Left lung (tissue), 4 donors: ENCODE measurements at regions not wholly inside any gene's neighbourhood (a gene's known extent, or its start where the extent isn't known, plus 50 kb on each side); places are given as distances from the start of the nearest gene placed in this dataset.
"Not testable (repeated sequence)": the region's sequence is repeated elsewhere in the genome, so short reads cannot be mapped to it uniquely, and the experiment has no call there.

ENCODE experiments used
- ATAC-seq: fragments of 200-7000 bp; cut with Tn5 transposase; one replicate; pipeline ENCODE4 v1.9.1; 2020; ENCODE audit warnings: moderate library complexity
- DNase-seq, 4 donors: peaks; one replicate each; pipeline ENCODE4 v3.0.0-alpha.2; 2013 to 2020
- H3K27ac ChIP-seq, 2 donors: fragments of 200-600 bp; sonication (generic) in 1 of 2; one replicate each; pipeline versions ENCODE4 v1.5.0 to v1.8.0; 2020 to 2021
- H3K27me3 ChIP-seq, 2 donors: fragments of 200-600 bp; sonication (generic) in 1 of 2; one replicate each; pipeline versions ENCODE4 v1.5.0 to v1.8.0; 2020 to 2021
- H3K36me3 ChIP-seq, 2 donors: fragments of 200-600 bp; sonication (generic) in 1 of 2; one replicate each; pipeline versions ENCODE4 v1.5.0 to v1.8.0; 2020 to 2021
- H3K4me1 ChIP-seq, 2 donors: fragments of 200-600 bp; one replicate each; pipeline ENCODE4 v1.8.0; 2021
- H3K4me3 ChIP-seq, 2 donors: fragments of 200-600 bp; sonication (generic) in 1 of 2; one replicate each; pipeline versions ENCODE4 v1.5.0 to v1.8.0; 2020 to 2021; ENCODE audit warnings: mild to moderate bottlenecking in 1 of 2
- H3K9me3 ChIP-seq, 2 donors: fragments of 200-600 bp; sonication (generic) in 1 of 2; one replicate each; pipeline versions ENCODE4 v1.5.0 to v1.8.0; 2020 to 2021
- intact Hi-C, 2 donors: fragments of 100-400 bp; cut with DNase I; formaldehyde crosslinking; loops; one replicate each; pipeline versions ENCODE4 v1.11.2 to v1.14.2; 2022
- TF ChIP-seq, protein P1 (sequence below), 2 donors: fragments of 200-600 bp; sonication (generic) in 1 of 2; IDR thresholded peaks; one replicate each; pipeline versions ENCODE4 v1.5.0 to v1.8.0; 2021; ENCODE audit warnings: antibody characterized with exemption in 2 of 2
- donor health status: DM: no; HTN: yes; CAD: no.
- donor health status: DM: no; HTN: no; CAD: no.

DNA sequence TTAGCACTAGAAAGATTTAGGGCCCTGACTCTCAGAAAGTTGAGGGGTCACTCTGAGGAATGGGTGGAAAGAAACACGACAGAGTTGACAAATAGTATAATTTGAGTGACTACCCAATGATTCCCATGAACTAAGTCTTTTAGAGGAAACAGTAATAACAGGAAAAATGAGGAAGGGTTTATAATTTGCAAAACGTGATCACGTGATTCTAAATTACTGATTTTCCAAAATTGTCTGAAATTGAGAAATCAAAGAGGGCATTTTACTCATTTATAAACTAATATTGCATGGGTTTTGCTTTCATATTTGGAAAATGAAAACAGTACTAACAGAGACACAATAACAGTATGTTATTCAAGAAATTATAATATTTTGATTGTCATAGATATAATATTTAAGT is 1335.7 kb downstream of the PLA2G4A start:
- TF ChIP-seq, protein P1, sequence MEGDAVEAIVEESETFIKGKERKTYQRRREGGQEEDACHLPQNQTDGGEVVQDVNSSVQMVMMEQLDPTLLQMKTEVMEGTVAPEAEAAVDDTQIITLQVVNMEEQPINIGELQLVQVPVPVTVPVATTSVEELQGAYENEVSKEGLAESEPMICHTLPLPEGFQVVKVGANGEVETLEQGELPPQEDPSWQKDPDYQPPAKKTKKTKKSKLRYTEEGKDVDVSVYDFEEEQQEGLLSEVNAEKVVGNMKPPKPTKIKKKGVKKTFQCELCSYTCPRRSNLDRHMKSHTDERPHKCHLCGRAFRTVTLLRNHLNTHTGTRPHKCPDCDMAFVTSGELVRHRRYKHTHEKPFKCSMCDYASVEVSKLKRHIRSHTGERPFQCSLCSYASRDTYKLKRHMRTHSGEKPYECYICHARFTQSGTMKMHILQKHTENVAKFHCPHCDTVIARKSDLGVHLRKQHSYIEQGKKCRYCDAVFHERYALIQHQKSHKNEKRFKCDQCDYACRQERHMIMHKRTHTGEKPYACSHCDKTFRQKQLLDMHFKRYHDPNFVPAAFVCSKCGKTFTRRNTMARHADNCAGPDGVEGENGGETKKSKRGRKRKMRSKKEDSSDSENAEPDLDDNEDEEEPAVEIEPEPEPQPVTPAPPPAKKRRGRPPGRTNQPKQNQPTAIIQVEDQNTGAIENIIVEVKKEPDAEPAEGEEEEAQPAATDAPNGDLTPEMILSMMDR (IDR thresholded peaks at IDR 0.05) = no peak
- Histone ChIP-seq H3K4me1 (no peaks in the 10 kb centered on the region), H3K36me3 (no peaks in the 10 kb centered on the region), H3K4me3 (no peak overlapping the region), H3K27me3 (no peaks in the 10 kb centered on the region), H3K9me3 (no peaks in the 10 kb centered on the region), H3K27ac (no peak overlapping the region)
- no peak for DNase-seq
- no peak for ATAC-seq
- intact Hi-C loops = no loop called here

DNA sequence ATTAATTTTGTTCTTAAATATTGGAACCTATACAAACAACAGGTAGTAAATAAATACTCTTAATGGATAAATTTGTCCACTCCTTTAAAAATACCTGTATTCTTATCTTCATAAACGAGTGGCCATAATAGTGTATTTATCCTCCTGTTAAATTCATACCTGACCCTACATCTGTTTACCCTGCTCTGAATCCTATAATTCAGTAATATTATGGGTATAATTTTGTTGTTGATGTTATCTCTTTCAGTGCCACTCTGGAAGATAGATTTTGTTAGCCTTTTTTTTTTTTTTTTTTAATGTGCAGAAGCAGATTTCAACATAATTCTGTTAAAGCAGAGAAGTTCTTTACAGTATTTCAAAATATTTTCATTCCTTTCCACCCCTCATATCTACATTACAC is 1337.9 kb downstream of the PLA2G4A start:
- H3K27me3 ChIP-seq = no peaks in the 10 kb centered on the region
- intact Hi-C loops = no loop called here
- ATAC-seq = no peak

DNA sequence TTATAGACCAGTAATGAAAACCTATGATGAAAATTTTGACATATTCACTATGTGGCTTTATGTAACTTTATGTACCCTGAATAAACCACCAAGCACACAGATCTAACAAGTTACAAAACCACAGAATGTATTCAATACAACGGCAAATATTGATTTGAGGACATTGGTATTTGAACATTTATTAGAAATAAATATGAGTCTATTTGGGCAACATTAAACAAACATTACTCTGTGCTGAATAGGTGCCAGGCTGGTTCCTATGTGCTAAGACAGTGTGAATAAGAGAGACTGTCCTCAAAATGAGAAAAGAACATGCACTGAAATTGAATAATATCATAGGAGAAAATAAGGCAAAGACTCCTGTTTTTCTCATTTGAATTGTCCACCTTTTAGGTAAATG is 1341.2 kb downstream of the PLA2G4A start:
- Histone ChIP-seq H3K27ac (no peak overlapping the region), H3K36me3 (no peaks in the 10 kb centered on the region), H3K4me3 (no peak overlapping the region), H3K4me1 (no peaks in the 10 kb centered on the region), H3K9me3 (no peaks in the 10 kb centered on the region), H3K27me3 (no peaks in the 10 kb centered on the region)
- TF ChIP-seq, protein P1 (IDR thresholded peaks at IDR 0.05) = no peak
- DNase-seq (no peak), ATAC-seq (no peak)
- intact Hi-C loops = no loop called here

More for the DNA sequence above, 1337.9 kb downstream of the PLA2G4A start:
- Histone ChIP-seq H3K4me3 (no peak overlapping the region), H3K9me3 (no peaks in the 10 kb centered on the region), H3K27ac (no peak overlapping the region), H3K36me3 (no peaks in the 10 kb centered on the region), H3K4me1 (no peaks in the 10 kb centered on the region)
- TF ChIP-seq, protein P1 (IDR thresholded peaks at IDR 0.05) = no peak
- no peak for DNase-seq

DNA sequence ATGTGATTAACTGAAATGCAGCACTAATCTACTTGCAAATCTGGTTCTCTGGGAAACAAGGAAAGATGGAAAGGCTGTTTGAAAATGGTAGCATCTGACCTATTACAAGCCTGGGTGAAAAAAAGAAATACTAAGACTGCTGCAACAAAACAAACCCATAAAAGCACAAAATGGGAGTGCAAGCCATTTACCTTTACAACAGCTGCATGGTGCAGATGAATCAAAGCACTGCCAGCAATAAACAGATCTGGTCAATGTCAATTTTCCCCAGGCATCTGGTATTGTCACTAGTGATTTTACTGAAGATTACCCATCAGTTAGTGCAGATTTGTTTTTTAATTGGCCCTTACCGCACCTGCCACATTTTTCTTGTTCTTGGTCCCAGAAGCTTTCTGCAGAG is 1341.7 kb downstream of the PLA2G4A start:
- intact Hi-C loops = no loop called here
- TF ChIP-seq, protein P1 (IDR thresholded peaks at IDR 0.05) = no peak

DNA sequence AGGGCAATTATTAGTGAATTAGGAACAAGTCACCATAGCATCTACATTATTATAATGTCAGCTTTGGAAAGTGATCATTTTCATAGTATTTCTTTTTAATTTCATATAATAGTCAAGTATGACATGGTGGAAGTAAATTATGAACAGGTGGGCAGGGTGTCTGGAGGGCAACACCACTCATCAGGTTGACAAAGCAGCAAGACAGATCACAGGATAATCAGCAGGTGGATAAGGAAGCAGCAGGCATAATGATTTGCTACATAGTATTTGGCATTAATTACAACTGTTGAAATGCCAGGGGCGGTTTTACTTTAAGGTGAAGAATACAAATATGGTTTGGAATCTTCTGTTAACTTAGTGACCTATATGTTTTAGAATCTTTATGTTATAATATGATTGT is 1342.2 kb downstream of the PLA2G4A start:
- no peak overlapping the region for H3K4me3 ChIP-seq
- intact Hi-C loops = no loop called here
- TF ChIP-seq, protein P1 (IDR thresholded peaks at IDR 0.05) = no peak
- no peaks in the 10 kb centered on the region for H3K36me3 ChIP-seq
- no peak for ATAC-seq
- DNase-seq = no peak
- H3K27me3 ChIP-seq = no peaks in the 10 kb centered on the region
- H3K27ac ChIP-seq = no peak overlapping the region
- H3K9me3 ChIP-seq = no peaks in the 10 kb centered on the region
- H3K4me1 ChIP-seq = no peaks in the 10 kb centered on the region

More for the DNA sequence above, 1341.7 kb downstream of the PLA2G4A start:
- no peak for DNase-seq
- Histone ChIP-seq H3K4me1 (no peaks in the 10 kb centered on the region), H3K9me3 (no peaks in the 10 kb centered on the region), H3K4me3 (no peak overlapping the region), H3K27ac (no peak overlapping the region), H3K27me3 (no peaks in the 10 kb centered on the region), H3K36me3 (no peaks in the 10 kb centered on the region)
- ATAC-seq = no peak

DNA sequence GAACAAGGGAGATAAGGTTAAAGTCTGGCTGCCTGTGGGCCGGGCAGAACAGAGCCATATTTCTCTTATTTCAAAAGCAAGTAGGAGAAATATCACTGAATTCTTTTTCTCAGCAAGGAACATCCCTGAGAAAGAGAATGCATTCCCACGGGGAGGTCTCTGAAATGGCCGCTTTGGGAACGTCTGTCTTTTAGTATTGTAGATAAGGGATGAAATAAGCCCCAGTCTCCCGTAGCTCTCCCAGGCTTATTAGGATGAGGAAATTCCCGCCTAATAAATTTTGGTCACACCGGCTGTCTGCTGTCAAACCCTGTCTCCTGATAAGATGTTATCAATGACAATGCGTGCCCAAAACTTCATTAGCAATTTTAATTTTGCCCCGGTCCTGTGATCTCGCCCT is 1353.3 kb downstream of the PLA2G4A start:
- ATAC-seq, intact Hi-C loops: not testable (repeated sequence)

More for the DNA sequence above, 1353.3 kb downstream of the PLA2G4A start:
- H3K27ac ChIP-seq, H3K4me1 ChIP-seq, DNase-seq, H3K4me3 ChIP-seq, H3K27me3 ChIP-seq, H3K36me3 ChIP-seq: not testable (repeated sequence)
- H3K9me3 ChIP-seq = peaks cover 0 to 30% of the 10 kb centered on the region in 2 donors
